WTC11 (cell line): ENCODE measurements at regions not wholly inside any gene's neighbourhood (a gene's known extent, or its start where the extent isn't known, plus 50 kb on each side); places are given as distances from the start of the nearest gene placed in this dataset.

Source experiments
- ATAC-seq: fragments of 200-7000 bp; cut with Tn5 transposase; 2 replicates; pipeline ENCODE4 v1.10.0; 2021; ENCODE audit warnings: mild to moderate bottlenecking, moderate library complexity
- CTCF ChIA-PET: fragments of 300-600 bp; sonication (Branson Sonifier 250); formaldehyde crosslinking; loops from one replicate; lab custom pipeline; 2021; ENCODE audit warnings: antibody characterized with exemption; lab: Charles Lee
- POLR2A ChIA-PET: fragments of 350-600 bp; sonication (Branson Sonifier 250); formaldehyde crosslinking; loops from one replicate; lab custom pipeline; 2021; ENCODE audit warnings: antibody characterized with exemption; lab: Charles Lee
- DNase-seq: peaks from one replicate; pipeline ENCODE4 v3.0.0; 2021; ENCODE audit warnings: low spot score
- H3K27ac Mint-ChIP-seq: 2 replicates; pipeline ENCODE4 v1.8.0; 2021; ENCODE audit warnings: mixed read lengths
- H3K27me3 Mint-ChIP-seq: 2 replicates; pipeline ENCODE4 v1.8.0; 2021; ENCODE audit warnings: low read depth, mild to moderate bottlenecking, moderate library complexity, mixed read lengths
- H3K36me3 Mint-ChIP-seq: 2 replicates; pipeline ENCODE4 v1.8.0; 2021; ENCODE audit warnings: mixed read lengths
- H3K4me1 Mint-ChIP-seq: 2 replicates; pipeline ENCODE4 v1.8.0; 2022; ENCODE audit warnings: mixed read lengths
- H3K4me3 Mint-ChIP-seq: 2 replicates; pipeline ENCODE4 v1.8.0; 2021; ENCODE audit warnings: mild to moderate bottlenecking, moderate library complexity, mixed read lengths
- H3K9me3 Mint-ChIP-seq: 2 replicates; pipeline ENCODE4 v1.8.0; 2021; ENCODE audit warnings: mixed read lengths
- ARID4B ChIP-seq: sonication (generic); formaldehyde crosslinking; IDR thresholded peaks from 2 replicates; pipeline ENCODE4 v1.8.0; 2023; ENCODE audit warnings: missing genetic modification reagents, mild to moderate bottlenecking, borderline replicate concordance
- CTCF ChIP-seq: fragments of 200-600 bp; IDR thresholded peaks from 2 replicates; pipeline ENCODE4 v1.8.0; 2022; ENCODE audit warnings: antibody characterized with exemption
- EMX1 ChIP-seq: fragments of 250-450 bp; sonication (Bioruptor Pico); IDR thresholded peaks from 2 replicates; pipeline ENCODE4 v1.8.0; 2021; ENCODE audit warnings: mild to moderate bottlenecking
- ERG ChIP-seq: fragments of 250-450 bp; sonication (Bioruptor Pico); IDR thresholded peaks from 2 replicates; pipeline ENCODE4 v1.8.0; 2021; ENCODE audit warnings: mild to moderate bottlenecking
- GABPB1 ChIP-seq: sonication (generic); formaldehyde crosslinking; IDR thresholded peaks from 2 replicates; pipeline ENCODE4 v1.8.1; 2023; ENCODE audit warnings: mild to moderate bottlenecking, missing genetic modification reagents
- HMGA2 ChIP-seq: fragments of 250-450 bp; sonication (Bioruptor Pico); IDR thresholded peaks from 2 replicates; pipeline ENCODE4 v1.4.0; 2021; ENCODE audit warnings: mild to moderate bottlenecking, moderate library complexity
- JUN ChIP-seq: sonication (generic); formaldehyde crosslinking; IDR thresholded peaks from 2 replicates; pipeline ENCODE4 v1.8.0; 2023; ENCODE audit warnings: mild to moderate bottlenecking, missing genetic modification reagents
- NFYB ChIP-seq: sonication (generic); formaldehyde crosslinking; conservative IDR thresholded peaks from 2 replicates; pipeline ENCODE4 v1.8.0; 2022; ENCODE audit warnings: low read depth, missing genetic modification reagents
- OVOL2 ChIP-seq: fragments of 250-450 bp; sonication (Bioruptor Pico); IDR thresholded peaks from 2 replicates; pipeline ENCODE4 v1.9.0; 2021; ENCODE audit warnings: mild to moderate bottlenecking, borderline replicate concordance
- TCF7 ChIP-seq: sonication (generic); formaldehyde crosslinking; IDR thresholded peaks from 2 replicates; pipeline ENCODE4 v1.8.0; 2022; ENCODE audit warnings: mild to moderate bottlenecking, low read depth, missing genetic modification reagents, moderate library complexity
- TEAD1 ChIP-seq: sonication (generic); formaldehyde crosslinking; IDR thresholded peaks from 2 replicates; pipeline ENCODE4 v1.8.0; 2022; ENCODE audit warnings: mild to moderate bottlenecking, missing genetic modification reagents
- USF2 ChIP-seq: sonication (generic); formaldehyde crosslinking; IDR thresholded peaks from 2 replicates; pipeline ENCODE4 v1.8.1; 2023; ENCODE audit warnings: mild to moderate bottlenecking, missing genetic modification reagents, moderate library complexity
- ZNF121 ChIP-seq: sonication (generic); formaldehyde crosslinking; IDR thresholded peaks from 2 replicates; pipeline ENCODE4 v1.8.0; 2023; ENCODE audit warnings: missing genetic modification reagents
- ZNF138 ChIP-seq: sonication (generic); formaldehyde crosslinking; conservative IDR thresholded peaks from 2 replicates; pipeline ENCODE4 v1.8.1; 2022; ENCODE audit warnings: mild to moderate bottlenecking, moderate library complexity, missing genetic modification reagents
- ZNF512 ChIP-seq: sonication (generic); formaldehyde crosslinking; IDR thresholded peaks from 2 replicates; pipeline ENCODE4 v1.8.1; 2022; ENCODE audit warnings: missing genetic modification reagents, borderline replicate concordance
- ZNF671 ChIP-seq: fragments of 250-450 bp; sonication (Bioruptor Pico); IDR thresholded peaks from 2 replicates; pipeline ENCODE4 v1.8.0; 2021; ENCODE audit warnings: mild to moderate bottlenecking

- TF ChIP-seq ARID4B (CRISPR knock-in tag), result no peak
- TF ChIP-seq ZNF121 (CRISPR knock-in tag), result no peak
- no peak for TF ChIP-seq TCF7
Measured at GRCh38 chr13:105894697-105895096, 640.8 kb downstream of the EFNB2 start (continued).

- Mint-ChIP-seq H3K9me3 (peaks cover 24% of the 10 kb centered on the region), H3K36me3 (peaks cover 4% of the 10 kb centered on the region), H3K27ac (no peak overlapping the region), H3K4me3 (no peak overlapping the region), H3K4me1 (no peaks in the 10 kb centered on the region), H3K27me3 (no peaks in the 10 kb centered on the region)
- DNase-seq (no peak), ATAC-seq (no peak)
- no peak for TF ChIP-seq CTCF
- TF ChIP-seq GABPB1 (CRISPR knock-in tag), result no peak
- TF ChIP-seq HMGA2 (CRISPR knock-in tag), result no peak
- TF ChIP-seq NFYB (CRISPR knock-in tag), result no peak
- no peak for TF ChIP-seq ZNF121 (CRISPR knock-in tag)
- TF ChIP-seq JUN (CRISPR knock-in tag), result no peak
- no peak for TF ChIP-seq ZNF512 (CRISPR knock-in tag)
- TF ChIP-seq USF2 (CRISPR knock-in tag), result no peak
- no peak for TF ChIP-seq EMX1 (CRISPR knock-in tag)
- TF ChIP-seq ZNF671 (CRISPR knock-in tag), result no peak
- TF ChIP-seq ERG (CRISPR knock-in tag), result no peak
- TF ChIP-seq TEAD1 (CRISPR knock-in tag), result no peak
- TF ChIP-seq OVOL2, result no peak
- no peak for TF ChIP-seq ZNF138 (CRISPR knock-in tag)
- POLR2A ChIA-PET, result no interaction called here
- CTCF ChIA-PET, result no interaction called here
Measured at GRCh38 chr13:105890509-105890908, 645.0 kb downstream of the EFNB2 start.
